DOHH2 (cell line): ENCODE measurements at regions not wholly inside any gene's neighbourhood (a gene's known extent, or its start where the extent isn't known, plus 50 kb on each side); places are given as distances from the start of the nearest gene placed in this dataset.

Source experiments
- H3F3A ChIP-seq: fragments of 200-600 bp; sonication (generic), shearing (Covaris generic); 2 replicates; pipeline ENCODE4 v1.6.0; 2016; ENCODE audit warnings: antibody characterized with exemption, mild to moderate bottlenecking; ENCODE audit not compliant: control insufficient read depth, insufficient read depth
- H3K27ac ChIP-seq: fragments of 200-600 bp; sonication (generic); 2 replicates; pipeline ENCODE4 v1.5.1; 2014; ENCODE audit warnings: low read depth, mild to moderate bottlenecking, low read length, moderate library complexity
- H3K27me3 ChIP-seq: fragments of 200-600 bp; sonication (generic); 2 replicates; pipeline ENCODE4 v1.6.1; 2014; ENCODE audit warnings: mild to moderate bottlenecking, low read length, mixed read lengths; ENCODE audit not compliant: control insufficient read depth
- H3K36me3 ChIP-seq: fragments of 200-600 bp; sonication (generic); 2 replicates; pipeline ENCODE4 v1.6.1; 2014; ENCODE audit warnings: mild to moderate bottlenecking, low read length, moderate library complexity, mixed read lengths; ENCODE audit not compliant: control insufficient read depth
- H3K4me1 ChIP-seq: fragments of 200-600 bp; sonication (generic); 2 replicates; pipeline ENCODE4 v1.6.1; 2014; ENCODE audit warnings: mild to moderate bottlenecking, low read length, mixed read lengths; ENCODE audit not compliant: control insufficient read depth
- H3K4me2 ChIP-seq: fragments of 200-600 bp; sonication (generic); 2 replicates; pipeline ENCODE4 v1.6.0; 2014; ENCODE audit warnings: mild to moderate bottlenecking, low read length, moderate library complexity
- H3K4me3 ChIP-seq: fragments of 200-600 bp; sonication (generic); 2 replicates; pipeline ENCODE4 v1.5.1; 2014; ENCODE audit warnings: mild to moderate bottlenecking, low read length, mixed read lengths
- H3K79me2 ChIP-seq: fragments of 200-600 bp; sonication (generic); 2 replicates; pipeline ENCODE4 v1.6.1; 2014; ENCODE audit warnings: mild to moderate bottlenecking, low read length, mixed read lengths; ENCODE audit not compliant: control insufficient read depth
- H3K9me2 ChIP-seq: fragments of 200-600 bp; sonication (generic); replicated peaks from 2 replicates; pipeline ENCODE4 v1.6.1; 2014; ENCODE audit warnings: mild to moderate bottlenecking, low read length, mixed read lengths; ENCODE audit not compliant: control insufficient read depth
- H3K9me3 ChIP-seq: fragments of 200-600 bp; sonication (generic); 2 replicates; pipeline ENCODE4 v1.6.1; 2014; ENCODE audit warnings: antibody characterized with exemption, low read length, mixed read lengths; ENCODE audit not compliant: control insufficient read depth, insufficient read depth
- H4K20me1 ChIP-seq: fragments of 200-600 bp; sonication (generic); 2 replicates; pipeline ENCODE4 v1.6.0; 2014; ENCODE audit warnings: low read depth, mild to moderate bottlenecking, antibody characterized with exemption, low read length, moderate library complexity; ENCODE audit not compliant: control insufficient read depth, insufficient read depth
- EZH2phosphoT487 ChIP-seq: fragments of 200-600 bp; sonication (generic); IDR thresholded peaks from 2 replicates; pipeline ENCODE4 v1.6.1; 2017; ENCODE audit warnings: borderline replicate concordance, mild to moderate bottlenecking, antibody characterized with exemption, low read length, moderate library complexity, mixed read lengths
- TF ChIP-seq, protein P1 (sequence below): fragments of 200-600 bp; sonication (generic); IDR thresholded peaks from one replicate; pipeline ENCODE4 v1.5.1; 2014; ENCODE audit warnings: antibody characterized with exemption, mild to moderate bottlenecking, low read depth, low read length; ENCODE audit not compliant: poor library complexity, severe bottlenecking

DNA sequence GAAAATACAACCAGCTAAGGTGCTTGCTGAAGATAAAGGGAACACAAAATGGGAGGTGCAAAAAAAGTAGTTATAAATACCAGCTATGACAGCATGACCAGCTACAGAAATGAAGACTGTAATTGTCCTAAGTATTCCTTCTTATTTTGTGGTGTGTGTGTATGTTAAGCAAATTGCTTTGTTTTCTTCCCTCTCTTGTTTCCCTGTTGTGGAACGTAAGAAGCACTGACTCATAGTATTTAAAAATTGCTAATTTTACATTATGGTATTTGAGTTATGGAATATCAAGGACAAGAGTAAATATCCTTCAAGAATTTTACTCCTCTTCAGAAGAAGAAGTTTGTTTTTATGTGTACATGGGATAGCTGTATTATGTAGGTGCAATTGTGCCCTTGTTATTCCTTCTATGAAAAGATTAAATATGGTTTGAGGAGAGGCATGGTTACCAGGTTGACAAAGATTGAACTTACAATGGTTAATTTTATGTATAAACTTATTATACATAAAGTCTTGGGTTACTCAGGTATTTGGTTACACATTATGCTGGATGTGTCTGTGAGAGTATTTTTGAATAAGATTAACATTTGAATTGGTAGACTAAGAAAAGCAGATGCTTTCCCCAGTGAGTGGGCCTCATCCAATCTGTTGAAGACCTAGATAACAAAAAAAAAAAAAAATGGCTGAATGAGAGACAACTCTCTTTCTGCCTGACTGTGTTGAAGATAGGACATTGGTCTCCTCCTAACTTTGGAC, 1132.1 kb upstream of the ALCAM start:
- Histone ChIP-seq H3K36me3 (no peaks in the 10 kb centered on the region), H3K27ac (no peak overlapping the region)
- TF ChIP-seq, protein P1, sequence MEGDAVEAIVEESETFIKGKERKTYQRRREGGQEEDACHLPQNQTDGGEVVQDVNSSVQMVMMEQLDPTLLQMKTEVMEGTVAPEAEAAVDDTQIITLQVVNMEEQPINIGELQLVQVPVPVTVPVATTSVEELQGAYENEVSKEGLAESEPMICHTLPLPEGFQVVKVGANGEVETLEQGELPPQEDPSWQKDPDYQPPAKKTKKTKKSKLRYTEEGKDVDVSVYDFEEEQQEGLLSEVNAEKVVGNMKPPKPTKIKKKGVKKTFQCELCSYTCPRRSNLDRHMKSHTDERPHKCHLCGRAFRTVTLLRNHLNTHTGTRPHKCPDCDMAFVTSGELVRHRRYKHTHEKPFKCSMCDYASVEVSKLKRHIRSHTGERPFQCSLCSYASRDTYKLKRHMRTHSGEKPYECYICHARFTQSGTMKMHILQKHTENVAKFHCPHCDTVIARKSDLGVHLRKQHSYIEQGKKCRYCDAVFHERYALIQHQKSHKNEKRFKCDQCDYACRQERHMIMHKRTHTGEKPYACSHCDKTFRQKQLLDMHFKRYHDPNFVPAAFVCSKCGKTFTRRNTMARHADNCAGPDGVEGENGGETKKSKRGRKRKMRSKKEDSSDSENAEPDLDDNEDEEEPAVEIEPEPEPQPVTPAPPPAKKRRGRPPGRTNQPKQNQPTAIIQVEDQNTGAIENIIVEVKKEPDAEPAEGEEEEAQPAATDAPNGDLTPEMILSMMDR, result no peak
- TF ChIP-seq EZH2phosphoT487, result no peak

DNA sequence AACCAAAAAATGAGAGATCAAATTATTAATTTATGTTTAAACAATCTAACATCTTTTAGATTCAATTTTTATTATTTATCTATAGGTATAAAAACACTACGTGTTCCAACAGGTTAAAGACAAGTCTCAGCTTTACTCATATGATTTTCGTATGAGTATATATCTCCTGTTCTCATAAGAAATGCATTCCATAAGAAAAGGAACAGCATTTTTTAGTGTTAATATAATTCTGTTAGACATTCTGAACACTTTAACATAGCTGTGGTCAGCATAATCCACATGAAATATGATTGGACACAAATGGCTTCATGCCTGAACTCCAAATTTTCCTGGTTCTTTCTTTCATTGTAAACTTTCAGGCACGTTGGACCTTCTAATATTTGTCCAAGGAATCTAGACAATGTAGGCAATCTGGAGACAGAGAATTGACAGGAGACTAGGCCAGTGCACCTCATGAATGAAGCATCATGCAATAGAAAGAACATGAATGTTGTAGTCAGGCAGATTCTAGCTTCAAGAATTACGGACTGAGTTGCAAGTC, 1122.0 kb upstream of the ALCAM start:
- no peak overlapping the region for H3K4me3 ChIP-seq
- no peaks in the 10 kb centered on the region for H4K20me1 ChIP-seq

More for the DNA sequence above, 1132.1 kb upstream of the ALCAM start:
- Histone ChIP-seq H3K9me2 (no peaks in the 10 kb centered on the region), H3F3A (no peaks in the 10 kb centered on the region), H3K27me3 (no peaks in the 10 kb centered on the region), H3K4me3 (no peak overlapping the region), H3K79me2 (no peaks in the 10 kb centered on the region), H3K4me2 (no peak overlapping the region), H4K20me1 (no peaks in the 10 kb centered on the region), H3K4me1 (no peaks in the 10 kb centered on the region), H3K9me3 (no peaks in the 10 kb centered on the region)

DNA sequence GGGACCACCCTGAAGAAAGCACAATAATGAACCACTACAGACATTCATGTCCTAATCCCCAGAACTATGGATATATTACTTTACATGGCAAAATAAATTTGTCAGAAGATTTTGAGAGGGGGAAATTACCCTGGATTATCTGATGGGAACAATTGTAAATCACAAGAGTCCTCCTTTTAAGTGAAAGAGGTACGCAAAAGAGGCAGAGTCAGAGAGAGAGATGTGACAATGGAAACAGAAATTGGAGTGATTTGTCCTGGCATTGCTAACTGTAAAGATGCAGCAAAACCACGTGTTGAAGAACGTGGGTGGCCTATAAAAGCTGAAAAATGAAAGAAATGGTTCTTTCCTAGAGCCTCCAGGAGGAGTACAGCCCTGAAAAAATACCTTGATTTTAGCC, 1121.4 kb upstream of the ALCAM start:
- H3K79me2 ChIP-seq, result no peaks in the 10 kb centered on the region
- no peak overlapping the region for H3K4me2 ChIP-seq
- no peak overlapping the region for H3K4me3 ChIP-seq
- no peaks in the 10 kb centered on the region for H3K9me2 ChIP-seq
- no peaks in the 10 kb centered on the region for H3K9me3 ChIP-seq
- no peaks in the 10 kb centered on the region for H3K4me1 ChIP-seq
- TF ChIP-seq, protein P1, result no peak
- TF ChIP-seq EZH2phosphoT487, result no peak
- no peaks in the 10 kb centered on the region for H4K20me1 ChIP-seq
- no peaks in the 10 kb centered on the region for H3F3A ChIP-seq
- H3K27me3 ChIP-seq, result no peaks in the 10 kb centered on the region
- no peaks in the 10 kb centered on the region for H3K36me3 ChIP-seq
- no peak overlapping the region for H3K27ac ChIP-seq

More for the DNA sequence above, 1122.0 kb upstream of the ALCAM start:
- Histone ChIP-seq H3K4me1 (no peaks in the 10 kb centered on the region), H3K27me3 (no peaks in the 10 kb centered on the region), H3K79me2 (no peaks in the 10 kb centered on the region), H3K4me2 (no peak overlapping the region), H3F3A (no peaks in the 10 kb centered on the region), H3K9me3 (no peaks in the 10 kb centered on the region), H3K36me3 (no peaks in the 10 kb centered on the region), H3K27ac (no peak overlapping the region), H3K9me2 (no peaks in the 10 kb centered on the region)
- TF ChIP-seq, protein P1, result no peak
- TF ChIP-seq EZH2phosphoT487, result no peak
